Loucy (cell line): ENCODE measurements at regions not wholly inside any gene's neighbourhood (a gene's known extent, or its start where the extent isn't known, plus 50 kb on each side); places are given as distances from the start of the nearest gene placed in this dataset.

ENCODE experiments used
- EZH2phosphoT487 ChIP-seq: fragments of 200-600 bp; IDR thresholded peaks from 2 replicates; pipeline ENCODE4 v1.6.1; 2018; ENCODE audit warnings: antibody characterized with exemption, mild to moderate bottlenecking, moderate library complexity, borderline replicate concordance
- TF ChIP-seq, protein P1 (sequence below): fragments of 200-600 bp; sonication (generic); conservative IDR thresholded peaks from 2 replicates; pipeline ENCODE4 v1.5.1; 2014; ENCODE audit warnings: mild to moderate bottlenecking, antibody characterized with exemption, low read length

DNA sequence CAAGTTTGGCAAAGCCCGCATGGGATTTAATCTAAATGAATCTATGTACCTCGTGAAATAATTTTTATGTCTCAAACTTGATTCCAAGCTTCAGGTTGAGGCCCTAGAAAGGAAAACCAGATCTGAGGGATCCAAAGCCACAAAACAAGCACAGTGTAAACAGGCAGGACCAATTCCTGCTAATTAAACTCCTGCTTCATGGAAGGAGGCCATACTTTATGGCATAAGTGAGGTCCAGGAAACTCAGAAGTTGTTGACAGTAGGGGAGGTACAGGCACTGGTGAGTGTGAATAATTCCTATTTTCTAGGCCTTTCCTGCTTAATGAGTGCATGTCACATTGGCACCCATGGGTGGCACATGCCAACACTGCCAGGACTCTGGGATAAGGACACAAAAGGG, 648.6 kb upstream of the SGCD start:
- TF ChIP-seq, protein P1, sequence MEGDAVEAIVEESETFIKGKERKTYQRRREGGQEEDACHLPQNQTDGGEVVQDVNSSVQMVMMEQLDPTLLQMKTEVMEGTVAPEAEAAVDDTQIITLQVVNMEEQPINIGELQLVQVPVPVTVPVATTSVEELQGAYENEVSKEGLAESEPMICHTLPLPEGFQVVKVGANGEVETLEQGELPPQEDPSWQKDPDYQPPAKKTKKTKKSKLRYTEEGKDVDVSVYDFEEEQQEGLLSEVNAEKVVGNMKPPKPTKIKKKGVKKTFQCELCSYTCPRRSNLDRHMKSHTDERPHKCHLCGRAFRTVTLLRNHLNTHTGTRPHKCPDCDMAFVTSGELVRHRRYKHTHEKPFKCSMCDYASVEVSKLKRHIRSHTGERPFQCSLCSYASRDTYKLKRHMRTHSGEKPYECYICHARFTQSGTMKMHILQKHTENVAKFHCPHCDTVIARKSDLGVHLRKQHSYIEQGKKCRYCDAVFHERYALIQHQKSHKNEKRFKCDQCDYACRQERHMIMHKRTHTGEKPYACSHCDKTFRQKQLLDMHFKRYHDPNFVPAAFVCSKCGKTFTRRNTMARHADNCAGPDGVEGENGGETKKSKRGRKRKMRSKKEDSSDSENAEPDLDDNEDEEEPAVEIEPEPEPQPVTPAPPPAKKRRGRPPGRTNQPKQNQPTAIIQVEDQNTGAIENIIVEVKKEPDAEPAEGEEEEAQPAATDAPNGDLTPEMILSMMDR: no peak
- no peak for TF ChIP-seq EZH2phosphoT487
